ENCODE measurements at regions not wholly inside any gene's neighbourhood (a gene's known extent, or its start where the extent isn't known, plus 50 kb on each side); places are given as distances from the start of the nearest gene placed in this dataset.

GRCh38 chr4:121221201-121221600, 57.1 kb upstream of the TNIP3 start:
- TF ChIP-seq ARNT (IDR thresholded peaks at IDR 0.05): no peak
- no peak for TF ChIP-seq ELF4 (IDR thresholded peaks at IDR 0.05)
- TF ChIP-seq FOXK2 (IDR thresholded peaks at IDR 0.05): no peak
- no peak for TF ChIP-seq FOXM1 (IDR thresholded peaks at IDR 0.05; ENCODE audit: borderline replicate concordance)
- TF ChIP-seq PKNOX1 (IDR thresholded peaks at IDR 0.05): no peak
- no peak for TF ChIP-seq SUZ12 (IDR thresholded peaks at IDR 0.05)
- no peak for TF ChIP-seq L3MBTL2 (conservative IDR thresholded peaks at IDR 0.05)
- no peak for TF ChIP-seq HDGF (IDR thresholded peaks at IDR 0.05; ENCODE audit: borderline replicate concordance)
- no peak for TF ChIP-seq ZNF384 (IDR thresholded peaks at IDR 0.05)
- no peak for TF ChIP-seq FOXA1 (IDR thresholded peaks at IDR 0.05)
- TF ChIP-seq TARDBP (IDR thresholded peaks at IDR 0.05): no peak
- POLR2A ChIA-PET: no interaction called here

GRCh38 chr4:121220698-121221097, 56.6 kb upstream of the TNIP3 start:
- CTCF ChIA-PET: interaction anchor here (1.7 kb wide), 1 partner anchor 28 kb away, joined by 5 read pairs; no protein-coding TSS in a partner anchor
- TF ChIP-seq NFRKB (IDR thresholded peaks at IDR 0.05) (no peak), FOXM1 (IDR thresholded peaks at IDR 0.05; ENCODE audit: borderline replicate concordance) (no peak), SUZ12 (IDR thresholded peaks at IDR 0.05) (no peak), HDGF (IDR thresholded peaks at IDR 0.05; ENCODE audit: borderline replicate concordance) (no peak), TARDBP (IDR thresholded peaks at IDR 0.05) (no peak), SP1 (IDR thresholded peaks at IDR 0.05) (no peak), L3MBTL2 (conservative IDR thresholded peaks at IDR 0.05) (no peak), PKNOX1 (IDR thresholded peaks at IDR 0.05) (no peak), FOXK2 (IDR thresholded peaks at IDR 0.05) (no peak), BHLHE40 (IDR thresholded peaks at IDR 0.05; ENCODE audit: borderline replicate concordance) (no peak), LEF1 (IDR thresholded peaks at IDR 0.05; ENCODE audit: borderline replicate concordance) (no peak), ZNF384 (IDR thresholded peaks at IDR 0.05) (no peak), CTBP1 (IDR thresholded peaks at IDR 0.05; ENCODE audit: borderline replicate concordance) (no peak), ARNT (IDR thresholded peaks at IDR 0.05) (no peak), ELF4 (IDR thresholded peaks at IDR 0.05) (no peak), FOXA1 (IDR thresholded peaks at IDR 0.05) (no peak)
- DNase-seq (ENCODE audit: extremely low spot score): peak; percentile 9
- POLR2A ChIA-PET: no interaction called here

More at GRCh38 chr4:121221201-121221600, 57.1 kb upstream of the TNIP3 start:
- DNase-seq (ENCODE audit: extremely low spot score): no peak
- CTCF ChIA-PET: interaction anchor here (1.7 kb wide), 1 partner anchor 29 kb away, joined by 5 read pairs; no protein-coding TSS in a partner anchor

GRCh38 chr4:121219227-121219626, 55.1 kb upstream of the TNIP3 start:
- DNase-seq (ENCODE audit: extremely low spot score): no peak
- CTCF ChIA-PET: no interaction called here
- TF ChIP-seq FOXM1 (IDR thresholded peaks at IDR 0.05; ENCODE audit: borderline replicate concordance): no peak
- TF ChIP-seq HDGF (IDR thresholded peaks at IDR 0.05; ENCODE audit: borderline replicate concordance): no peak
- TF ChIP-seq FOXA1 (IDR thresholded peaks at IDR 0.05): no peak
- no peak for TF ChIP-seq BHLHE40 (IDR thresholded peaks at IDR 0.05; ENCODE audit: borderline replicate concordance)
- no peak for TF ChIP-seq SP1 (IDR thresholded peaks at IDR 0.05)
- TF ChIP-seq CTBP1 (IDR thresholded peaks at IDR 0.05; ENCODE audit: borderline replicate concordance): no peak
- TF ChIP-seq SUZ12 (IDR thresholded peaks at IDR 0.05): no peak
- TF ChIP-seq ELF4 (IDR thresholded peaks at IDR 0.05): no peak
- TF ChIP-seq ZNF384 (IDR thresholded peaks at IDR 0.05): no peak
- TF ChIP-seq LEF1 (IDR thresholded peaks at IDR 0.05; ENCODE audit: borderline replicate concordance): no peak
- no peak for TF ChIP-seq TARDBP (IDR thresholded peaks at IDR 0.05)
- TF ChIP-seq PKNOX1 (IDR thresholded peaks at IDR 0.05): no peak
- TF ChIP-seq ARNT (IDR thresholded peaks at IDR 0.05): no peak
- no peak for TF ChIP-seq FOXK2 (IDR thresholded peaks at IDR 0.05)
- TF ChIP-seq NFRKB (IDR thresholded peaks at IDR 0.05): no peak
- POLR2A ChIA-PET: no interaction called here

- ChIA-PET POLR2A (no interaction called here), CTCF (no interaction called here)
- DNase-seq (ENCODE audit: extremely low spot score): no peak
- TF ChIP-seq L3MBTL2 (conservative IDR thresholded peaks at IDR 0.05) (no peak), HDGF (IDR thresholded peaks at IDR 0.05; ENCODE audit: borderline replicate concordance) (no peak)
Measured at GRCh38 chr4:121217351-121217750, 53.2 kb upstream of the TNIP3 start.

GRCh38 chr4:121216461-121216860, 52.3 kb upstream of the TNIP3 start:
- TF ChIP-seq SUZ12 (IDR thresholded peaks at IDR 0.05) (no peak), HDGF (IDR thresholded peaks at IDR 0.05; ENCODE audit: borderline replicate concordance) (no peak), ARNT (IDR thresholded peaks at IDR 0.05) (no peak), BHLHE40 (IDR thresholded peaks at IDR 0.05; ENCODE audit: borderline replicate concordance) (no peak), FOXK2 (IDR thresholded peaks at IDR 0.05) (no peak), FOXA1 (IDR thresholded peaks at IDR 0.05) (no peak), LEF1 (IDR thresholded peaks at IDR 0.05; ENCODE audit: borderline replicate concordance) (no peak), NFRKB (IDR thresholded peaks at IDR 0.05) (no peak), FOXM1 (IDR thresholded peaks at IDR 0.05; ENCODE audit: borderline replicate concordance) (no peak), ELF4 (IDR thresholded peaks at IDR 0.05) (no peak), L3MBTL2 (conservative IDR thresholded peaks at IDR 0.05) (no peak), ZNF384 (IDR thresholded peaks at IDR 0.05) (no peak)
- ChIA-PET POLR2A (no interaction called here), CTCF (no interaction called here)
- no peak for DNase-seq (ENCODE audit: extremely low spot score)

GRCh38 chr4:121213940-121214339, 49.8 kb upstream of the TNIP3 start:
- ChIA-PET POLR2A (no interaction called here), CTCF (no interaction called here)
- TF ChIP-seq L3MBTL2 (conservative IDR thresholded peaks at IDR 0.05) (no peak), NFRKB (IDR thresholded peaks at IDR 0.05) (no peak)
- no peak for DNase-seq (ENCODE audit: extremely low spot score)

Measured in HEK293T (cell line).